IMR-90 (cell line): ENCODE measurements at regions not wholly inside any gene's neighbourhood (a gene's known extent, or its start where the extent isn't known, plus 50 kb on each side); places are given as distances from the start of the nearest gene placed in this dataset.

Source experiments
- ATAC-seq: fragments of 200-7000 bp; cut with Tn5 transposase; 2 replicates; pipeline ENCODE4 v1.9.1; 2020; ENCODE audit warnings: low read depth, mild to moderate bottlenecking, moderate library complexity
- BruUV-seq: library from RNA; stranded (reverse); fragments of 400-500 nt; replicated peaks from 2 replicates; lab custom pipeline; 2021; lab: Mats Ljungman, UMichigan
- CTCF ChIA-PET: fragments of 300-600 bp; formaldehyde crosslinking; extraction: SDS; loops from one replicate; lab custom pipeline; 2021; ENCODE audit warnings: antibody characterized with exemption; lab: Yijun Ruan, JAX
- POLR2A ChIA-PET: fragments of 300-600 bp; sonication (Branson Sonifier 250); formaldehyde crosslinking; loops from one replicate; lab custom pipeline; 2022; ENCODE audit warnings: antibody characterized with exemption; ENCODE audit not compliant: unreplicated experiment; lab: Charles Lee
- DNase-seq: peaks from one replicate; pipeline ENCODE4 v3.0.0; 2013
- H2AFZ ChIP-seq: replicated peaks from 2 replicates; pipeline ENCODE3; 2013; ENCODE audit warnings: low read length, mild to moderate bottlenecking; ENCODE audit not compliant: poor library complexity
- H2AK5ac ChIP-seq: 2 replicates; pipeline ENCODE4 v1.6.1; 2013; ENCODE audit warnings: low read depth, low read length, inconsistent platforms
- H2AK9ac ChIP-seq: replicated peaks from 2 replicates; pipeline ENCODE3; 2013; ENCODE audit warnings: mild to moderate bottlenecking, low read depth, low read length, moderate library complexity; ENCODE audit not compliant: poor library complexity
- H2BK120ac ChIP-seq: 2 replicates; pipeline ENCODE4 v1.6.1; 2013; ENCODE audit warnings: low read depth, low read length, inconsistent platforms
- H2BK15ac ChIP-seq: 3 replicates; pipeline ENCODE4 v1.6.1; 2013; ENCODE audit warnings: low read depth, low read length, inconsistent platforms
- H2BK20ac ChIP-seq: 2 replicates; pipeline ENCODE4 v1.6.1; 2013; ENCODE audit warnings: low read depth, mild to moderate bottlenecking, inconsistent platforms, low read length, moderate library complexity
- H2BK5ac ChIP-seq: 2 replicates; pipeline ENCODE4 v1.6.1; 2013; ENCODE audit warnings: mild to moderate bottlenecking, low read depth, low read length, inconsistent platforms; ENCODE audit not compliant: poor library complexity, severe bottlenecking
- H3K14ac ChIP-seq: replicated peaks from 2 replicates; pipeline ENCODE4 v1.6.1; 2013; ENCODE audit warnings: low read depth, low read length, inconsistent platforms
- H3K18ac ChIP-seq: 2 replicates; pipeline ENCODE4 v1.6.1; 2013; ENCODE audit warnings: low read depth, low read length, control low read depth
- H3K23ac ChIP-seq: 2 replicates; pipeline ENCODE4 v1.6.1; 2013; ENCODE audit warnings: low read depth, low read length, inconsistent platforms
- H3K27ac ChIP-seq: 2 replicates; pipeline ENCODE4 v1.5.1; 2013; ENCODE audit warnings: mild to moderate bottlenecking, control low read depth, low read length; ENCODE audit not compliant: insufficient read depth
- H3K27me3 ChIP-seq: 2 replicates; pipeline ENCODE4 v1.6.1; 2013; ENCODE audit warnings: low read length; ENCODE audit not compliant: control insufficient read depth, insufficient read depth
- H3K36me3 ChIP-seq: 2 replicates; pipeline ENCODE4 v1.6.1; 2013; ENCODE audit warnings: low read length, mixed read lengths; ENCODE audit not compliant: control insufficient read depth, insufficient read depth
- H3K4ac ChIP-seq: 2 replicates; pipeline ENCODE4 v1.6.1; 2013; ENCODE audit warnings: low read depth, low read length, inconsistent platforms
- H3K4me1 ChIP-seq: 2 replicates; pipeline ENCODE4 v1.6.1; 2013; ENCODE audit warnings: low read length, mixed read lengths; ENCODE audit not compliant: control insufficient read depth, insufficient read depth
- H3K4me2 ChIP-seq: 2 replicates; pipeline ENCODE4 v1.6.1; 2013; ENCODE audit warnings: low read depth, mild to moderate bottlenecking, control low read depth, low read length, moderate library complexity
- H3K4me3 ChIP-seq: 2 replicates; pipeline ENCODE4 v1.5.1; 2013; ENCODE audit warnings: low read depth, mild to moderate bottlenecking, control low read depth, low read length, moderate library complexity; ENCODE audit not compliant: insufficient read depth
- H3K56ac ChIP-seq: 2 replicates; pipeline ENCODE4 v1.6.1; 2013; ENCODE audit warnings: low read length, inconsistent platforms; ENCODE audit not compliant: insufficient read depth; ENCODE audit errors: extremely low read depth
- H3K79me1 ChIP-seq, 2 experiments: 2 replicates each; pipeline ENCODE4 v1.6.1; 2013; ENCODE audit warnings: low read length in 2 of 2, inconsistent platforms in 1 of 2, low read depth in 1 of 2
- H3K9ac ChIP-seq: 2 replicates; pipeline ENCODE4 v1.6.1; 2013; ENCODE audit warnings: low read depth, low read length, control low read depth
- H3K9me1 ChIP-seq: 2 replicates; pipeline ENCODE4 v1.6.1; 2013; ENCODE audit warnings: low read length, inconsistent platforms; ENCODE audit not compliant: insufficient read depth
- H3K9me3 ChIP-seq: 2 replicates; pipeline ENCODE4 v1.6.1; 2013; ENCODE audit warnings: low read length; ENCODE audit not compliant: control insufficient read depth, insufficient read depth
- H4K20me1 ChIP-seq: 2 replicates; pipeline ENCODE4 v1.6.1; 2013; ENCODE audit warnings: low read length, inconsistent platforms; ENCODE audit not compliant: insufficient read depth
- H4K5ac ChIP-seq: 2 replicates; pipeline ENCODE4 v1.6.1; 2013; ENCODE audit warnings: mild to moderate bottlenecking, low read depth, low read length, control low read depth
- H4K8ac ChIP-seq, 2 experiments: 2 replicates each; pipeline ENCODE4 v1.6.1; 2013; ENCODE audit warnings: low read depth in 2 of 2, low read length in 2 of 2, control low read depth in 1 of 2, inconsistent platforms in 1 of 2
- H4K91ac ChIP-seq: 2 replicates; pipeline ENCODE4 v1.6.1; 2013; ENCODE audit warnings: low read depth, low read length, inconsistent platforms; ENCODE audit not compliant: insufficient read depth
- BHLHE40 ChIP-seq: fragments of 150-350 bp; IDR thresholded peaks from 2 replicates; pipeline ENCODE4 v1.6.1; 2016; ENCODE audit warnings: mild to moderate bottlenecking, low read depth, low read length
- CEBPB ChIP-seq: IDR thresholded peaks from 2 replicates; pipeline ENCODE4 v1.6.1; 2012; ENCODE audit warnings: low read depth, low read length, improper control_type of control experiment
- FOS ChIP-seq: fragments of 150-350 bp; IDR thresholded peaks from 2 replicates; pipeline ENCODE4 v1.6.1; 2016; ENCODE audit warnings: low read depth, low read length
- MAZ ChIP-seq: IDR thresholded peaks from 2 replicates; pipeline ENCODE4 v1.6.1; 2012; ENCODE audit warnings: low read depth, mild to moderate bottlenecking, low read length, improper control_type of control experiment, moderate library complexity, borderline replicate concordance
- NFE2L2 ChIP-seq: fragments of 150-350 bp; IDR thresholded peaks from 2 replicates; pipeline ENCODE4 v1.6.1; 2016; ENCODE audit warnings: low read depth, mild to moderate bottlenecking, low read length
- POLR2A ChIP-seq: IDR thresholded peaks from 2 replicates; pipeline ENCODE4 v1.6.1; 2012; ENCODE audit warnings: mild to moderate bottlenecking, low read depth, low read length
- SMC3 ChIP-seq: fragments of 150-350 bp; IDR thresholded peaks from 2 replicates; pipeline ENCODE4 v1.6.1; 2016; ENCODE audit warnings: low read depth, mild to moderate bottlenecking, antibody characterized with exemption, low read length, moderate library complexity
- WGBS, 2 experiments: methylation state at CpG; one replicate each; pipeline versions ENCODE4 v1.1.5 to v1.1.7; 2013; ENCODE audit warnings: missing lambda C conversion rate in 2 of 2; ENCODE audit not compliant: insufficient read length in 1 of 2; ENCODE audit errors: extremely low coverage in 2 of 2; 5-methylcytosine and 5-hydroxymethylcytosine counted together
- dilution Hi-C: fragments of 300-500 bp; cut with HindIII; formaldehyde crosslinking; loops from one replicate; pipeline ENCODE4 v1.14.3; 2018; ENCODE audit warnings: low sequenced_read_pairs; ENCODE audit not compliant: unreplicated experiment
- in situ Hi-C: fragments of 300-500 bp; cut with MboI; formaldehyde crosslinking; loops from 3 replicates; pipeline ENCODE4 v1.14.3; 2019; ENCODE audit warnings: low sequenced_read_pairs, inconsistent platforms, mixed read lengths
- intact Hi-C: fragments of 100-400 bp; cut with micrococcal nuclease; formaldehyde crosslinking; loops from 2 replicates; pipeline ENCODE4 v1.10.0; 2022
- TF ChIP-seq, protein P1 (sequence below): fragments of 150-350 bp; IDR thresholded peaks from 2 replicates; pipeline ENCODE4 v1.6.1; 2016; ENCODE audit warnings: low read depth, mild to moderate bottlenecking, low read length, moderate library complexity, borderline replicate concordance
- TF ChIP-seq, protein P2 (sequence below): conservative IDR thresholded peaks from 2 replicates; pipeline ENCODE4 v1.5.1; 2012; ENCODE audit warnings: mild to moderate bottlenecking, low read depth, low read length, improper control_type of control experiment

DNA sequence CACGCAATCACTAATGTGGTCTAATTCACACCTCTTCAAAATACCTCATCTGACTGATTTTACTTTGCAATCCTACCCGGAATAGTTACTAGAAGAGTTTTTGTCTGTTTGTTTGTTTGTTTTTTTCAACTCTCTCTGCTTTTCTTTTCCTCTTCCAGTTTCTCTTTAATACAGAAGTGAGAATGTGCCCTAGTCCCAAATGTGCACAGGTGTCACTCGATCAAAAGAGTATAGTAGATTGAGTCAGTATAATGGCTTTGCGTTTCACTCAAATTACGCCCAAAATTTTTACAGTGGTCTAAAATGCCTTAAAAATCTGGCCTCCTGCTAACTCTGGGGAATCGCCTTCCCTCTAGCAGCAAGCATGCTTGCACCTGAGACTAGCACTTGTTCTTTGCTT, 1536.8 kb downstream of the KCNT2 start:
- H4K91ac ChIP-seq = no peak overlapping the region
- no peaks in the 10 kb centered on the region for H3K4me1 ChIP-seq
- BruUV-seq = no TSS peak
- no peak overlapping the region for H3K4me2 ChIP-seq
- ATAC-seq = no peak
- H3K18ac ChIP-seq = no peak overlapping the region
- H3K9ac ChIP-seq = no peak overlapping the region
- intact Hi-C loops (no loop called here), in situ Hi-C loops (no loop called here), dilution Hi-C loops (no loop called here)
- no peak overlapping the region for H3K4ac ChIP-seq
- no peaks in the 10 kb centered on the region for H3K36me3 ChIP-seq
- no CpG with 5 or more reads among the region's 6 CpGs for WGBS, 2 experiments
- ChIA-PET POLR2A (no interaction called here), CTCF (no interaction called here)
- no peaks in the 10 kb centered on the region for H3K9me3 ChIP-seq
- no peaks in the 10 kb centered on the region for H3K79me1 ChIP-seq
- DNase-seq = no peak
- no peak overlapping the region for H4K8ac ChIP-seq
- no peaks in the 10 kb centered on the region for H3K27me3 ChIP-seq
- no peaks in the 10 kb centered on the region for H4K20me1 ChIP-seq
- H2AK9ac ChIP-seq = no peak overlapping the region
- H3K56ac ChIP-seq = no peak overlapping the region
- H2AFZ ChIP-seq = no peak overlapping the region
- H3K14ac ChIP-seq = no peak overlapping the region
- H3K23ac ChIP-seq = no peak overlapping the region
- no peaks in the 10 kb centered on the region for H3K9me1 ChIP-seq
- H2BK20ac ChIP-seq = no peak overlapping the region
- no peak overlapping the region for H2BK15ac ChIP-seq
- H3K4me3 ChIP-seq = no peak overlapping the region
- no peak overlapping the region for H2BK5ac ChIP-seq
- no peak overlapping the region for H2AK5ac ChIP-seq
- no peak overlapping the region for H2BK120ac ChIP-seq
- H3K27ac ChIP-seq = no peak overlapping the region
- TF ChIP-seq BHLHE40 (no peak), FOS (no peak), SMC3 (no peak), NFE2L2 (no peak), POLR2A (no peak), CEBPB (no peak), MAZ (no peak)
- TF ChIP-seq, protein P1, sequence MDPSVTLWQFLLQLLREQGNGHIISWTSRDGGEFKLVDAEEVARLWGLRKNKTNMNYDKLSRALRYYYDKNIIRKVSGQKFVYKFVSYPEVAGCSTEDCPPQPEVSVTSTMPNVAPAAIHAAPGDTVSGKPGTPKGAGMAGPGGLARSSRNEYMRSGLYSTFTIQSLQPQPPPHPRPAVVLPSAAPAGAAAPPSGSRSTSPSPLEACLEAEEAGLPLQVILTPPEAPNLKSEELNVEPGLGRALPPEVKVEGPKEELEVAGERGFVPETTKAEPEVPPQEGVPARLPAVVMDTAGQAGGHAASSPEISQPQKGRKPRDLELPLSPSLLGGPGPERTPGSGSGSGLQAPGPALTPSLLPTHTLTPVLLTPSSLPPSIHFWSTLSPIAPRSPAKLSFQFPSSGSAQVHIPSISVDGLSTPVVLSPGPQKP = no peak
- TF ChIP-seq, protein P2, sequence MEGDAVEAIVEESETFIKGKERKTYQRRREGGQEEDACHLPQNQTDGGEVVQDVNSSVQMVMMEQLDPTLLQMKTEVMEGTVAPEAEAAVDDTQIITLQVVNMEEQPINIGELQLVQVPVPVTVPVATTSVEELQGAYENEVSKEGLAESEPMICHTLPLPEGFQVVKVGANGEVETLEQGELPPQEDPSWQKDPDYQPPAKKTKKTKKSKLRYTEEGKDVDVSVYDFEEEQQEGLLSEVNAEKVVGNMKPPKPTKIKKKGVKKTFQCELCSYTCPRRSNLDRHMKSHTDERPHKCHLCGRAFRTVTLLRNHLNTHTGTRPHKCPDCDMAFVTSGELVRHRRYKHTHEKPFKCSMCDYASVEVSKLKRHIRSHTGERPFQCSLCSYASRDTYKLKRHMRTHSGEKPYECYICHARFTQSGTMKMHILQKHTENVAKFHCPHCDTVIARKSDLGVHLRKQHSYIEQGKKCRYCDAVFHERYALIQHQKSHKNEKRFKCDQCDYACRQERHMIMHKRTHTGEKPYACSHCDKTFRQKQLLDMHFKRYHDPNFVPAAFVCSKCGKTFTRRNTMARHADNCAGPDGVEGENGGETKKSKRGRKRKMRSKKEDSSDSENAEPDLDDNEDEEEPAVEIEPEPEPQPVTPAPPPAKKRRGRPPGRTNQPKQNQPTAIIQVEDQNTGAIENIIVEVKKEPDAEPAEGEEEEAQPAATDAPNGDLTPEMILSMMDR = no peak
- H4K5ac ChIP-seq = no peak overlapping the region
